Kidney epithelial cell (primary cell): ENCODE measurements at regions not wholly inside any gene's neighbourhood (a gene's known extent, or its start where the extent isn't known, plus 50 kb on each side); places are given as distances from the start of the nearest gene placed in this dataset.

Experiments used
- DNase-seq: peaks from one replicate; pipeline ENCODE4 v3.0.0-alpha.2; 2010; ENCODE audit warnings: low read depth
- H3K27me3 ChIP-seq: 2 replicates; pipeline ENCODE4 v1.6.0; 2011; ENCODE audit warnings: low read length; ENCODE audit not compliant: control insufficient read depth, insufficient read depth
- H3K36me3 ChIP-seq: 2 replicates; pipeline ENCODE4 v1.5.1; 2011; ENCODE audit warnings: low read length; ENCODE audit not compliant: control insufficient read depth, insufficient read depth
- H3K4me3 ChIP-seq: 2 replicates; pipeline ENCODE4 v1.5.1; 2011; ENCODE audit warnings: low read depth, mild to moderate bottlenecking, control low read depth, low read length
- CTCF ChIP-seq: IDR thresholded peaks from 2 replicates; pipeline ENCODE4 v1.5.1; 2011; ENCODE audit warnings: mild to moderate bottlenecking, moderate library complexity, low read length, control low read depth, inconsistent platforms; ENCODE audit not compliant: insufficient read depth, poor library complexity, severe bottlenecking

- DNase-seq = no peak
Observed at GRCh38 chr12:123065676-123066383, 85.1 kb downstream of the PITPNM2 start.

GRCh38 chr12:123064885-123065619, 84.6 kb downstream of the ARL6IP4 start:
- TF ChIP-seq CTCF = no peak
- Histone ChIP-seq H3K4me3 (no peak overlapping the region), H3K36me3 (no peaks in the 10 kb centered on the region), H3K27me3 (no peaks in the 10 kb centered on the region)
- DNase-seq = no peak

More at GRCh38 chr12:123065676-123066383, 85.1 kb downstream of the PITPNM2 start:
- H3K36me3 ChIP-seq = no peaks in the 10 kb centered on the region
- TF ChIP-seq CTCF = no peak
- no peaks in the 10 kb centered on the region for H3K27me3 ChIP-seq
- no peak overlapping the region for H3K4me3 ChIP-seq

- no peak for DNase-seq
- no peaks in the 10 kb centered on the region for H3K27me3 ChIP-seq
- no peak overlapping the region for H3K4me3 ChIP-seq
- no peak for TF ChIP-seq CTCF
- H3K36me3 ChIP-seq = no peaks in the 10 kb centered on the region
Observed at GRCh38 chr12:123064366-123064765, 83.9 kb downstream of the ARL6IP4 start.

- peak; percentile 39 for TF ChIP-seq CTCF
- no peaks in the 10 kb centered on the region for H3K36me3 ChIP-seq
- H3K27me3 ChIP-seq = no peaks in the 10 kb centered on the region
- H3K4me3 ChIP-seq = no peak overlapping the region
- DNase-seq = no peak
Observed at GRCh38 chr12:123063535-123063934, 83.1 kb downstream of the ARL6IP4 start.

GRCh38 chr12:123062681-123063486, 82.4 kb downstream of the ARL6IP4 start:
- no peak for TF ChIP-seq CTCF
- Histone ChIP-seq H3K4me3 (no peak overlapping the region), H3K36me3 (no peaks in the 10 kb centered on the region), H3K27me3 (no peaks in the 10 kb centered on the region)
- DNase-seq = no peak
